ENCODE measurements at regions not wholly inside any gene's neighbourhood (a gene's known extent, or its start where the extent isn't known, plus 50 kb on each side); places are given as distances from the start of the nearest gene placed in this dataset.

DNA sequence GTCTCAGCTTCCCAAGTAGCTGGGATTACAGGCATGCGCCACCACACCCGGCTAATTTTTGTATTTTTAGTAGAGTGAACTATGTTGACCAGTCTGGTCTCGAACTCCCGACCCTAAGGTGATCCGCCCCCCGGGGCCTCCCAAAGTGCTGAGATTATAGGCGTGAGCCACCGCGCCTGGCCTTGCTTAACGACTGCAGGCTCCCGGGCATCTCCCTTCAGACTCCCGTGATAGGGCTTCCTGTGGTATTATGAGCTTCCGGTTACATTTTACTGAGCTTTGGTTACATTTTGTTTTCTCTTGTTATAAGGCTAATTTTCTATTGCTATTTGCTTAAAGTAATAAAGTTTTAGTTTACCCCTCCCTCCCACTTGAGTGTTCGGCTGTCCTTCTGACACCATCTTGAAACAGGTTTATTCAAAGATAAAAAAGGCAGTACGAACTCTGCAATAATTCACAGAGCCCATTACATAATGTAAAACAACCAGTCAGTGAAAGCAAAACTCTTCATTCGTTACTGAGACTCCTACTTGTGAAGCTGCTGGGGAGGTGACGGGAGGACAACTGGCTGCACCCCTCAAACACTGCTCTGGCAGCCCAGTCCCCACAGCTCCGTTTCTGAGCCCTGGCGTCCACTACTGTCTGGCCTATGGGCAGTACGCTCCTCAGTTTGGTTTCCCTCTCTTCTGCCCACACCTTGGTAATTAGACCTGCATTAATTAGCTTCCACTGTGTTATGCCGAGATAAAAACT is 795.7 kb upstream of the SLIT2 start:
- no peak for TF ChIP-seq SIN3A (IDR thresholded peaks at IDR 0.05; ENCODE audit: borderline replicate concordance, insufficient read depth, low read length)
- no peak for TF ChIP-seq TAF1 (IDR thresholded peaks at IDR 0.05; ENCODE audit: borderline replicate concordance, insufficient read depth, low read length)
- no peak for TF ChIP-seq POLR2AphosphoS5 (IDR thresholded peaks at IDR 0.05; ENCODE audit: low read depth, low read length)
- TF ChIP-seq, protein P1, sequence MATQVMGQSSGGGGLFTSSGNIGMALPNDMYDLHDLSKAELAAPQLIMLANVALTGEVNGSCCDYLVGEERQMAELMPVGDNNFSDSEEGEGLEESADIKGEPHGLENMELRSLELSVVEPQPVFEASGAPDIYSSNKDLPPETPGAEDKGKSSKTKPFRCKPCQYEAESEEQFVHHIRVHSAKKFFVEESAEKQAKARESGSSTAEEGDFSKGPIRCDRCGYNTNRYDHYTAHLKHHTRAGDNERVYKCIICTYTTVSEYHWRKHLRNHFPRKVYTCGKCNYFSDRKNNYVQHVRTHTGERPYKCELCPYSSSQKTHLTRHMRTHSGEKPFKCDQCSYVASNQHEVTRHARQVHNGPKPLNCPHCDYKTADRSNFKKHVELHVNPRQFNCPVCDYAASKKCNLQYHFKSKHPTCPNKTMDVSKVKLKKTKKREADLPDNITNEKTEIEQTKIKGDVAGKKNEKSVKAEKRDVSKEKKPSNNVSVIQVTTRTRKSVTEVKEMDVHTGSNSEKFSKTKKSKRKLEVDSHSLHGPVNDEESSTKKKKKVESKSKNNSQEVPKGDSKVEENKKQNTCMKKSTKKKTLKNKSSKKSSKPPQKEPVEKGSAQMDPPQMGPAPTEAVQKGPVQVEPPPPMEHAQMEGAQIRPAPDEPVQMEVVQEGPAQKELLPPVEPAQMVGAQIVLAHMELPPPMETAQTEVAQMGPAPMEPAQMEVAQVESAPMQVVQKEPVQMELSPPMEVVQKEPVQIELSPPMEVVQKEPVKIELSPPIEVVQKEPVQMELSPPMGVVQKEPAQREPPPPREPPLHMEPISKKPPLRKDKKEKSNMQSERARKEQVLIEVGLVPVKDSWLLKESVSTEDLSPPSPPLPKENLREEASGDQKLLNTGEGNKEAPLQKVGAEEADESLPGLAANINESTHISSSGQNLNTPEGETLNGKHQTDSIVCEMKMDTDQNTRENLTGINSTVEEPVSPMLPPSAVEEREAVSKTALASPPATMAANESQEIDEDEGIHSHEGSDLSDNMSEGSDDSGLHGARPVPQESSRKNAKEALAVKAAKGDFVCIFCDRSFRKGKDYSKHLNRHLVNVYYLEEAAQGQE (IDR thresholded peaks at IDR 0.05; ENCODE audit: insufficient read depth in 1 of 2, low read depth in 2 of 2, low read length in 2 of 2), result no peak
- TF ChIP-seq FOXP2 (optimal IDR thresholded peaks at IDR 0.05; ENCODE audit: borderline replicate concordance, extremely low read depth, extremely low read length, insufficient read depth), result no peak

DNA sequence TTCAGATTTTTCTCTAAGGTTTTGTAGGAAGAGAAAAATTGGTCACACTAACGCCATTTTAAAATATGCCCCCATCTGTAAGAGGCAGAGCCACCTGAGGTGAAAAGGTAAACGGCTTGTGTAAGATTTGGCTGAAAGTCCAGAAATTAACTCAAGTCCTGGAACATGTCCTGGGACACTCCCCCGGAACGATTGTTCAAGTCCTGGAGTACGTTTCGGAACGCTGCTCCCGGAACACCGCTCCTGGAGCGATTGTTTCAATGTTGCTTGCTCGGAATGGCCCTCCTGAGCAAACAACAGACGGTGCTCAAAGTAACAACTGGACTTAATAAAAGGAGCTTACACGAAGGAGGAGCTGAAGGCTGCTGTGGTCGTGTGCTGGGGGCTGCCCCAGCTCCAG is 796.5 kb upstream of the SLIT2 start:
- TF ChIP-seq TAF1 (IDR thresholded peaks at IDR 0.05; ENCODE audit: borderline replicate concordance, insufficient read depth, low read length), result no peak
- no peak for TF ChIP-seq FOXP2 (optimal IDR thresholded peaks at IDR 0.05; ENCODE audit: borderline replicate concordance, extremely low read depth, extremely low read length, insufficient read depth)
- TF ChIP-seq, protein P1 (IDR thresholded peaks at IDR 0.05; ENCODE audit: insufficient read depth in 1 of 2, low read depth in 2 of 2, low read length in 2 of 2), result no peak
- no peak for TF ChIP-seq POLR2AphosphoS5 (IDR thresholded peaks at IDR 0.05; ENCODE audit: low read depth, low read length)
- no peak for TF ChIP-seq SIN3A (IDR thresholded peaks at IDR 0.05; ENCODE audit: borderline replicate concordance, insufficient read depth, low read length)

DNA sequence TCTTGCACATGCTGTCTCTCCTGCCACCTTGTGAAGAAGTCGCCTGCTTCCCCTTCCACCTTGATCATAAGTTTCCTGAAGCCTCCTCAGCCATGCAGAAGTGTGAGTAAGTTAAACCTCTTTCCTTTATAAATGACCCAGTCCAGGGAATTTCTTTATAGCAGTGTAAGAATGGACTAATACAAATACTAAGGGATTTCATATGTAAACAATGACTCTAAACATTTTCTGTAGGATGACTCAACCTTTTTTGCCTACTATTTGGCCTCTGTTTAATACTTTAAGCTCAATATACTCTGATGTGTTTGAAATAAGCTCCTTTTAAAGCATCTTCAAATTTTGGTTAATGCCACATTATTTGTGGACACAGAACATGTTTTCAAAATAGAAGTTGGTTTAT is 813.5 kb upstream of the SLIT2 start:
- no peak for TF ChIP-seq SIN3A (IDR thresholded peaks at IDR 0.05; ENCODE audit: borderline replicate concordance, insufficient read depth, low read length)
- TF ChIP-seq FOXP2 (optimal IDR thresholded peaks at IDR 0.05; ENCODE audit: borderline replicate concordance, extremely low read depth, extremely low read length, insufficient read depth), result no peak
- TF ChIP-seq, protein P1 (IDR thresholded peaks at IDR 0.05; ENCODE audit: insufficient read depth in 1 of 2, low read depth in 2 of 2, low read length in 2 of 2), result no peak
- no peak for TF ChIP-seq TAF1 (IDR thresholded peaks at IDR 0.05; ENCODE audit: borderline replicate concordance, insufficient read depth, low read length)
- TF ChIP-seq POLR2AphosphoS5 (IDR thresholded peaks at IDR 0.05; ENCODE audit: low read depth, low read length), result no peak

DNA sequence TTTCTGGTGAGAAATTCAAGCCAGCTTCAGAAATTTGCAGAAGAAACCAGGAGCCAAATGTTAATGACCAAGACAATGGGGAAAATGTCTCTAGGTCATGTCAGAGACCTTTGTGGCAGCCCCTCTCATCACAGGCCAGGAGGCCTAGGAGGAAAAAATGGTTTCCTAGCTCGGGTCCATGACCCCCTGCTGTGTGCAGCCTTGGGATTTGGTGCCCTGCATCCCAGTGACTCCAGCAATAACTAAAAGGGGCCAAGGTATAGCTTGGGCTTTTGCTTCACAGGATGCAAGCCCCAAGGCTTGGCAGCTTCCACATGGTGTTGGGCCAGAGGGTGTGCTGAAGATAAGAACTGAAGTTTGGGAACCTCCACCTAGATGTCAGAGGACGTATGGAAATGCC is 814.7 kb upstream of the SLIT2 start:
- TF ChIP-seq, protein P1 (IDR thresholded peaks at IDR 0.05; ENCODE audit: insufficient read depth in 1 of 2, low read depth in 2 of 2, low read length in 2 of 2), result no peak
- TF ChIP-seq POLR2AphosphoS5 (IDR thresholded peaks at IDR 0.05; ENCODE audit: low read depth, low read length) (no peak), TAF1 (IDR thresholded peaks at IDR 0.05; ENCODE audit: borderline replicate concordance, insufficient read depth, low read length) (no peak), SIN3A (IDR thresholded peaks at IDR 0.05; ENCODE audit: borderline replicate concordance, insufficient read depth, low read length) (no peak), FOXP2 (optimal IDR thresholded peaks at IDR 0.05; ENCODE audit: borderline replicate concordance, extremely low read depth, extremely low read length, insufficient read depth) (no peak)

Data from PFSK-1 (cell line).